NCI-H2227 treated with DMSO at 0.1 percent for 48 hours (cell line): ENCODE measurements at regions not wholly inside any gene's neighbourhood (a gene's known extent, or its start where the extent isn't known, plus 50 kb on each side); places are given as distances from the start of the nearest gene placed in this dataset.
"Not testable (repeated sequence)": the region's sequence is repeated elsewhere in the genome, so short reads cannot be mapped to it uniquely, and the experiment has no call there.

Experiments used
- DNase-seq: peaks from one replicate; lab custom pipeline; 2025; lab: John Stamatoyannopoulos, UW

DNA sequence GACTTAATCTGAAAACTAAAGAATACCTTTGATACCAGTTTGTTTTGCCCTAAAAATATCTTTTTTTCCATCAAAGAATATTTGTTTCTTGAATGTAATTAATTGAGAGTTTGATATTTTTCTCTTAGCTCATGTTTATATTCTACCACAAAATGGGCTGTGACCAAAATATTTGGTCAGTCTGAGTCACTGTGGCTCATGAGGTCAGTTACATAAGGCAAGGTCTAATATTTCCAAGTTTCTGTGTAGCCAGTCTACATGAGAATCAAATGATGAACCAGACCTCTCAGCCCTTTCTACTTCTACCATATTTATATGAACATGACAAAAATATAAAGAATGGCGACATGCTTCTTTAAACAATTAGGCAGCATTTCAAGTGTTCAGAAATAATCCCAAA is 83.0 kb upstream of the IVNS1ABP start:
- no peak for DNase-seq

DNA sequence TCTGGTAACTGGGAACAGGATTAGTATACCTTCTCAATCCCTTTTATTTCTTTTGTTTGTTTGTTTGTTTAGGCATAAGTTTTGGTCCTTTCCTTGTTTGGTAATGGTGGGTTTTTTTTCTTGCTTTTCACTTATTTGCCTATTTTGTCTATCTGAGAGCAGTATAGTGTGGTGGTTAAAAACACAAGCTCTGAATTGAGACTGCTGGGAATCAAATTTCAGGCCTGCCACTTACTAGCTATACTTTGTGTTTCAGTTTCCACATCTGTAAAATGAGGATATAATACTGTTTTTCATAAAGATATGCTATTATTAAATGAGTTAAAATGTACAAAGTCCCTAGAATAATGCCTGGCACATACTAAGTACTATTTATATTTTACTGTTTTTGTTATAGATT is 81.6 kb upstream of the IVNS1ABP start:
- DNase-seq, result no peak

DNA sequence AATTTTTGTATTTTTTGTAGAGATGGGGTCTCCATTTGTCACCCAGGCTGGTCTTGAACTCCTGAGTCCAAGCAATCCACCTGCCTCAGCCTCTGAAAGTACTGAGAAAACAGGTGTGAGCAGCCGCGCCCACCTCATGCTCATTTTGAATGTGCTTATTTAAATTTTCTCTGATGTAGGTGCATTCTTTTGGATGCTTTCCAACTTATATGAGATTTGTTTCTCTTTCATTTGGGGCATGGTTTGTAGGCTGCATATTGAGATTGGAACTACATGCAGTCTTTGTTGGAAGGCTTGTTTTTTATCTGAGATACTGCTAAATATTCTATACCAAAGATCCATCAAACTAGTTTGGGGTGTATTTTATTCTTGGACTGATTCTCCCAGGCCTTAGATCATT is 81.0 kb upstream of the IVNS1ABP start:
- DNase-seq, result no peak

DNA sequence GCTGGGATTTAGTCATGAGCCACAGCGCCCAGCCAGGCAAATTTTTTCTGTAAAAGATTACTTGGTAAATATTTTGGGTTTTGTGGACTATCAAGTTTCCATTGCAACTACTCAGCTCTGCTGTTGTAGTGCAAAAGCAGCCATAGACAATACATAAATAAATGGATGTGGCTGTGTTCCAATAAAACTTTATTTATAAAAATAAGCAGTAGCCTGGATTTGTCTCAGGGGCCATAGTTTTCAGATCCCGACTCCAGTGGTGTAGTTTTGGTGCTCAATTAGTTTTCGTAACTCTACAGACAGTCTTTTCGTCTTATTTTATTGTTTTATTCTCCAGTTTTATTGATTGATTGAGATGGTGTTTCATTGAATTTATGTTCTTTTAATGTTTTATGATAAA is 80.1 kb upstream of the IVNS1ABP start:
- DNase-seq, result no peak

DNA sequence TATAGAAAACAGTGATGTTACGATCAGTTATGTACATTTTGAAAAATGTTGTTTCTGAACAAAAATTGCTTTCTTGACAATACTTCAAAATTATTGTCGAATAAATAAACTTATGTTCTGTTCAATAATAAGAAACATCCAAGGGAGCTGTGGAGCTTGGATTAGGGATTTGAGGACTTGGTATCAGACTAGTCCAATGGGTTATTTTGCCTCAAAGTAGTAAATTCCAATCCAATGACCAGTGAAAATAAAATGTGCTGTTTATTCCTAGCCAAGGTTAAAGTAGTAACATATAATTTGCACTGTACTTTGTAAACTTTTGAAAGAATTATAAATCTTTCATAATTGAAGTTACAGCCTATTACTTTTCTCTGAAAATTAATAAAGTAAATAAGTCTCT is 79.1 kb upstream of the IVNS1ABP start:
- no peak for DNase-seq

DNA sequence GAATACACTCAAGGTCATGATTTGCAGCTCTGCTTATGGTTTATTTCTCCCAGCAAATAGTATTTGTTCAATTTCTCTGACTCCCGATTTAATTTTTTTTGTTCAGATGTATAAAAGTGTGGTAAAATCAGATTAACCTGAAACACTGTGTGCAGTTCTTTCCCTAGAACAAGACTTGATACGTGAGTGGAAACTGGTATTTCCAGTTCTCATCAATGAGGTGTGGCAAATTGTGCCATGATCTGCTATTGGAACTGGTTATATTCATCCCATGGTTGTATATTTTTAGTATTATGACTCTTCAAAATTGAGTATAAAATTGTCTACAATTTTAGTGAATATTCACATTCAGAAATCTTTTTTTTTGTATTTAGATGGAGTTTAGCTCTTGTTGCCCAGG is 76.8 kb upstream of the IVNS1ABP start:
- no peak for DNase-seq

DNA sequence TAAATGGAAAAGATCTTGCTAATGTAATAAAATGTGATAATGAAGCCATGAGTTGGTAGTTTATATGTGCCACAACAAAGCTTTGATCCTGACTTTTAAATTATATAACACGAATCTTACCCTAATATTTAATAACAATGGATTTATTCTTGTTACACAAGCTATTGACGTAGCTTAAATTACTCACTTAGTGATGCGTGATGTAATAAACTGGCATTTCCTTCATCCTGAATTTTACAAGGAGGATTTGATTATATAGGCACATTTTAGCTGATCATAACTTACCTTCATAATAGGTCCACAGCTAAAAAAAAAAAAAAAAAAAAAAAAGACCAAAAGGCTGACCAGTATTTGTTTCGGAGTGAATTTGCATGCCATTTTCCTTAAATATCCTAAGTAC is 76.2 kb upstream of the IVNS1ABP start:
- no peak for DNase-seq

DNA sequence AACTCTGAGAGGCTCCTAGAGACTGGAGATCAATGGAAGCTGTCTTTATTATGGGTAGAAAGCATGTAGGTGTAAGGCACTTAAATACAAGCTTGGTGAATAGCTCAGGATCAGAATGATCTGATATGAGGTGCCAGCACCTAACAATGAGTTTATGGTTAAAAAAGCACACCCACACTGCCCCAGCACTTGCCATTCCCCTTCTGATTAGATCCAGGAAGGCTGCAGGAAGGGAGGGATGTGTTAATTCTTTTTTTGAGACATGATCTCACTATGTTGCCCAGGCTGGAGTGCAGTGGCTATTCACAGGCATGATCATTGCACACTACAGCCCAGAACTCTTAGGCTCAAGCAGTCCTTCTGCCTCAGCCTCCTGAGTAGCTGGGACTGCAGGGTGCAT is 71.8 kb upstream of the IVNS1ABP start:
- no peak for DNase-seq

DNA sequence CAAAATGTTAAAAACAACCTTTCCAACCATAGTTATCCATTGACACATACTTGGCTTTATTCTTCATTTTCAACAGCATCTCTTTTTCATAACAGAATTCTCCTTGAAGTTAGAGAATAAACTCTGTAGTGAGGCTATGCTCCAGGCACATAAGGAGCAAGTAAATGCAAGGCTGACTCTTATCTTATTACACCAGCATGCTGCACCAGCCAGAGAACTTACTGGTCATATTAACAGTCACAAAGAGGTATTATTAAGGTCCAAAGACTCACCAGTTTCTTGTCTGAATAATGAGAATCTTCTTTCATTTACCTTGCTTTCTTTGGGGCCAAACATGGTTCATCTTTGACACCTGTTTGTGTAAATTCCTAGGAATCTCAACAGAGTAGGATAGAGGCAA is 71.3 kb upstream of the IVNS1ABP start:
- no peak for DNase-seq

DNA sequence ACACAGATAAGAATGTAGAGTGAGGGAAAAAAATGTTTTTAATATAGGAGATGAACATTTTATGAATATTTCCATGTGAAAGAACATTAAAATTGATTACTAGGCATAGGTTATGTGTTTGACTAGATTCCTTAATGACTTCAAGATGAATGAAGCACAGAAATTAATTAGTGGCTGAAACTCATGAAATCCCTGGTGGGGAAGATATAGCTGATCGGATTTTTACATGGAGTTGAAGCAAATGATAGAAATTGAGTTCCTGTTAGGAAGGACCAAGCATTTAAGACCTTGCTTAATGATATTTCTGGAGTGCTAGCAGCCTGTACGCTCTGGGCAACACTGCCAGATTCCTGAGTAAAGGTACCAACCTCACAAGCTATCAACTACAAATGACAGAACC is 68.9 kb upstream of the IVNS1ABP start:
- DNase-seq, result no peak

DNA sequence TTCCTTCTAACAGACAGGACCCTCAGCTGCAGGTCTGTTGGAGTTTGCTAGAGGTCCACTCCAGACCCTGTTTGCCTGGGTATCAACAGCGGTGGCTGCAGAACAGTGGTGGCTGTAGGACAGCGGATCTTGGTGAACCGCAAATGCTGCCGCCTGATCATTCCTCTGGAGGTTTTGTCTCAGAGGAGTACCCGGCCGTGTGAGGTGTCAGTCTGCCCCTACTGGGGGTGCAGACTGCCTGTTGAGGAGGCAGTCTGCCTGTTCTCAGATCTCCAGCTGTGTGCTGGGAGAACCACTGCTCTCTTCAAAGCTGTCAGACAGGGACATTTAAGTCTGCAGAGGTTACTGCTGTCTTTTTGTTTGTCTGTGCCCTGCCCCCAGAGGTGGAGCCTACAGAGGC is 66.8 kb upstream of the IVNS1ABP start:
- DNase-seq, result not testable (repeated sequence)

DNA sequence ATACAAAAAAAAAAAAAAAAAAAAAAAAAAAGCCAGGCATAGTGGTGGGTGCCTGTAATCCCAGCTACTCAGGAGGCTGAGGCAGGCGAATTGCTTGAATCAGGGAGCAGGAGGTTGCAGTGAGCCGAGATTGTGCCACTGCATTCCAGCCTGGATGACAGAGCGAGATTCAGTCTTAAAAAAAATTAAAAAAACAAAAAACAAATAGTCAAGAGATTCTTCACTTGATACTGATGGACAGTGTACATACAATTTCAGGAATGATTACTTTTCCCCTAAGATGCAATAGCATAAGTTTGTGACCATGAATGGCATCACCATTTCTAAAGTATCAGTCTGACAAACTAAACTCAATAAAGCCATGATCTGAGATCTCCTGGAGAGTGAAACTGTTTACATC is 60.8 kb upstream of the IVNS1ABP start:
- no peak for DNase-seq

DNA sequence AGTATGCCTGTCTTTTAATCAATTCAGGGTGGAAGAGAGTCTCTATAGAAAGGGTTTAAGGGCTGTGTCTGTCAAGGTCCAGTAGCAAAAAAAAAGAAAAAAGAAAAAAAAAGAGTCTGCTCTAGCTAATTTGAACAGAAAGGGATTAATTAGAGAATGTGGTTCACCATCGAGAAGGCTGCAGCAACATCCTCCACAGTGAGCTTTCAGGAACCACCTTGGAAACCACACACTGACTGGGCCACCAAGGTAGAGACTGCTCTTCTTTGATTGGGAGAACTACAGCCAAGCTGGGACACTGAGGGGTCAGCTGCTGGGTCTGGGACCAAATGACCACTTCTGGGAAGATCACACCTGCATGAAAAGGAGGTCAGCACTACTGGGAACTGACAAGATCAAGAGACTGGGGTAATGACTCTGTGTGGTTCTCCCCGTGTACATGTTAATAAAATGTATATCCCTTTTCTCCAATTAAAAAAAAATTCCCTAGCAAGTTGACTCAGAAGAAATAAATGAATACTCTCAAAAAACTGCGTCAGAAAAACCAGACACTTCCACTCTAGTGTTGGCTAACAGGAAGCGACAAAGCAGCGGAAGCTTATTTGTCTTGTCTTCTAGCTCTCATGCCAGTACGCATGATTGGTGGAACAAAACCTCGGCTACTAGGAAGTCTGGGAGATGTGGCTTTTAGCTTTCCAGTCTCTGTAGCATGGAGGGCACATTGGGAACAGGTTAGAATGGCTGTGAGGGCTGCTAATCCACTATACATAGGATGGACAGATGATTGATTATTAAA is 60.0 kb upstream of the IVNS1ABP start:
- DNase-seq, result no peak

DNA sequence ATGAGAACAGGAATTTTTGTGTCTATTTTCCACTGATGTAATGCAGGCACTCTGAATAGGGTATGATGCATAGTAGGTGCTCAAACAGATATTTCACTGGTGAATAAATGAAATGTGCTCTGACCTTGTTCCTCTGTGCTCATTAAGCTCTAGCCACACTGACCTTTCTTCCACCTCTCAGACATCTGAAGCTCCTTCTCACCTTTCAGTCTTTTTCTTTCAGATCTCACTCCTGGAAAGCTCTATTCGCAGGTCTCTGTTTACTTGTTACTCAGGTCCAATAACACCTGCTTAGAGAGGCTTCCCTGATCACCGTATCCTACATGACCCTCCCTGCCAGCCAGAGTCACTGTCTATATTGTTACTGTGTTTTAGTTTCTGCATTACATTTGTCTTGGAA is 59.2 kb upstream of the IVNS1ABP start:
- no peak for DNase-seq

DNA sequence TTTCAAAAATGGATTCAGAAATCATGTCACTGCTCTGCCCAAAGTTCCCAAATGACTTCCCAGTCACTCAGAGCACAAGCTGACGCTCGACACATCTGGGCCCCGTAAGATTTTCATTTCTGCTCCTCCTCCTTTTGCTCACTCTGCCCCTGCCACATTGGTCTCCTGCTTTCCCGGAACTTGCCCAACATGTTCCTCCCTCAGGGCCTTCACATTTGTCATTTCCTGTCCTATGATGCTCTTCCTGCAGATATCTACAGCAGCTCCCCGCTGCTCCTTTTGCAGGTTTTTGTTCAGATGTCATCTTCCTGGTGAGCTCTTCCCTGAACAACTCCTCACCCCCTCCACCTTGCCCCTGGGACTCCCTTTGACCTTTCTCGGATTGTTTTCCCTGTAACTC is 58.5 kb upstream of the IVNS1ABP start:
- DNase-seq, result no peak

DNA sequence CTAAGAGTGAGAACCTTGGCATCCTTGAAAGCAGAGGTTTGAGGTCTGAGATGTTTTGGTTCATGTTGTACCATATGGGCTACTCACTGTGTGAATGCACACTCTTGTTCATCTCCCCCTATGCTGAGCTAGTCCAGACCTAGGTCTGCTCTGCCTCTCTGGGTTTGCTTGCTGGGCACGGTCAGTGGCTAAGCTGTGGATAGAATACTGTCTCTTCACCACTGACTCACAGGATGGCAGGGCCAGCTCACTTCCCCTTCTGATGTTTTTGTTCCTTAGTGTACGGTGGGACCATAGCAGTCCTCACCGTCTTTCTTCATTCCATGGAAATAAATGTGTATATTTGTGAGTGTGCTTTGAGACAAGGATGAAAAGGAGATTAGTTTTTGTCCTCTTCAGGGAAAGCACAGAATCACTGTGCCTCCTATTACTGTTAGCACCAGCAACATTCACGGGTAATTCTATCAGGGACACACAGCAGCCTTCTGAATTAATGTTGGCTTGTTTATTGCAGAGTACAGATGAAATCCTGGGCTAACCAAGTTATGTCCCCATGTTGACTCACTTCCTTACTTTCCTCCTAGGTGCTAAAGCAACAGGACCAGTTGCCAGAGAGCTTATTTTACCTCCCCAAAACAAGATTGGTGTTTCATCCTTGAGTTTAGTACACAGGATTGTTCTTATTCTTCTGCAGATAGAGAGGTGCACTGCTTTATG is 56.9 kb upstream of the IVNS1ABP start:
- DNase-seq, result no peak

DNA sequence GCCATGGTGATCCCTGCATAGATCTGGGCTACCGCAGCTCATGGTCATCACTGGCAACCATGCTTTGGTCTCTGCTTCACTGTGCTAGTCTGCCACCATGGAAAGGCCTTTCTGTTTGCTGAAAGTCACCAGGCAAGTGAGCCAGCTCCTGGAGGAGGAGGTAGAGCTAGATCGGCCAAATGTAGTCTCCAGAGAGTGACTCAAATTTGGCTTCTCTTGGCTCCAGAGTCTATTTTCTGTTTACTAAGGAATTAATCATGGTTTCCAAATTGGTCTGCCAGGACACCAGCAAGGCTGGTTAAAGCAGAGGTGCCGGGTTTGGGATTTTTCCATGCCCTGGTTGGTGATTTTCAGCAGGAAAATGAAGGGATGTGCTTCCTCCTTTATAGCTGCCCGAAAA is 52.7 kb upstream of the IVNS1ABP start:
- no peak for DNase-seq

DNA sequence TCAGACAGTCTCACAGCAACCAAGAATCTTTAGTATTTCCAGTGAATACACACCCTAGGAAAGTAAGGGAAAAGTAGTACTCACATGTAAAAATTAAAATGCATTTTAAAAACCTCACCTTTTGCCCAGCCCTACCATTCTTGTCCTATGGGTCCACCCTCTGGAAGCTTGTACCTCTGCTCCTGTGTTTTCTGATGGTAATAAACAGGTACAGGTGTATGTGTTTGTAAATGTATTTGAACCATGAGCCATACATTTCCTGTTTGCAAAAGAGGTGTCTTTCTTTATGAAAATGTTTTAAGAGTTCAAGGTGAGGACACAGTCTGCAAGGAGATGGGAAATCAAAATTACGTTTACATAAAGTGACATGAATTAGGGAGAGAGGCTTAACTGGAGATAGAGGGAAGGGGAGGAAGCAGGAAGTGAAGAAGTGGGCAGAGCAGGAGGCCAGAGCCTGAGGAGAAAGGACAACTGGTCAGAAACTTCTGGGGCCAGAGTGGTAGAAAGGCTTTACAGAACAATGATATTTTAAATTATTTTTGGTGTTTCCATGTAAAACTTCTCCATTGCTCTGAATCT is 52.0 kb upstream of the IVNS1ABP start:
- DNase-seq, result no peak

DNA sequence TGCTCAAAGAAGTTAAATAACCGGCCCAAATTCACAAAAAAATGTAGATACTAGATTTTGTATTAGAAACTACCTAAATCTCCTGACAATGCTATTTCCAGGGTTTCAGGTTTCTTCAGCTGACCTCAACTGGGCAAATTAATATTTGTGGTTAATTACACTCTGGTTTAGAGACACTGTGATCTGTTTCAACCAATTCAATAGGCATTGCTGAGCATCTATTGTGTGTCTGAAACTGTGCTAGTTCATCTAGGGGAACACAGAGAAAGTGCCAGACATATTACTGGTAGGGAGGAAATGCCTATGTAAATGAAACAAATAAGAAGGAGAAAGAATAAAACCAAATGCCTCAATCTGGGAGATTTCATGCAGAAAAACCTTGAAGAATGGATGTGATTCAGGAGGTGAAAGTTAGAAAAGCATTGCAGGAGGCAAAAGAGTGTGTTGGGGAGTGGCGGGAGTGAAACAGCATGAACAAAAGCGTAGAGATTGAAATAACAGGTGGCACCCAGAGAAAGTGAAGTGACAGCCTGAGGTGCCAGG is 51.3 kb upstream of the IVNS1ABP start:
- DNase-seq, result no peak

DNA sequence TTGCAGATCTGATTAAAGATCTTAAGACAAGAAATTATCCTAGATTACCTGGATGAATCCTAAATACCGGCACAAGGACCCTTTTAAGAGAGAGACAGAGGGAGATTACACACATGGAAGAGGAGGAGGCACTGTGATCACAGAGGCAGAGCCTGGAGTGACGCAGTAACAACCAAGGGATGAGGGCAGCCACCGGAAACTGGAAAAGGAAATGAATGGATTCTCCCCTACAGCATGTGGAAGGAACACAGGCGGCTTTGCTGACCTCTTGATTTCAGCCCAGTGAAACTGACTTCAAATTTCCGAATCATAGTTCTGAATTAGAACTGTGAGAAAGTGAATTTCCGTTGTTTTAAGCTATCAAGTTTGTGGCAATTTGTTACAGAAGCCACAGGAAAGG is 50.2 kb upstream of the IVNS1ABP start:
- no peak for DNase-seq
